ENCODE measurements at regions not wholly inside any gene's neighbourhood (a gene's known extent, or its start where the extent isn't known, plus 50 kb on each side); places are given as distances from the start of the nearest gene placed in this dataset.
"Not testable (repeated sequence)": the region's sequence is repeated elsewhere in the genome, so short reads cannot be mapped to it uniquely, and the experiment has no call there.

DNA sequence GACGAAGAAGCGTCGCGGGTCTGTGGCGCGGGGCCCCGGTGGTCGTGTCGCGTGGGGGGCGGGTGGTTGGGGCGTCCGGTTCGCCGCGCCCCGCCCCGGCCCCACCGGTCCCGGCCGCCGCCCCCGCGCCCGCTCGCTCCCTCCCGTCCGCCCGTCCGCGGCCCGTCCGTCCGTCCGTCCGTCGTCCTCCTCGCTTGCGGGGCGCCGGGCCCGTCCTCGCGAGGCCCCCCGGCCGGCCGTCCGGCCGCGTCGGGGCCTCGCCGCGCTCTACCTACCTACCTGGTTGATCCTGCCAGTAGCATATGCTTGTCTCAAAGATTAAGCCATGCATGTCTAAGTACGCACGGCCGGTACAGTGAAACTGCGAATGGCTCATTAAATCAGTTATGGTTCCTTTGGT, 1533.5 kb upstream of the TPTE start:
- H3K4me3 ChIP-seq (replicated peaks in 1 of 3); H3K27ac ChIP-seq; H3K36me3 ChIP-seq; H3K27me3 ChIP-seq; H3K9me3 ChIP-seq; DNase-seq; H3K4me1 ChIP-seq; intact Hi-C loops (cut with DNase I): not testable (repeated sequence)
- WGBS, 2 donors = 69 to 73% methylated on average over 28 of the region's 58 CpGs

GRCh38 chr21:8988696-8989095, 1532.7 kb upstream of the TPTE start:
- 60 to 72% methylated on average over 9 of the region's 9 CpGs for WGBS, 2 donors
- Histone ChIP-seq H3K36me3 (no peaks in the 10 kb centered on the region), H3K4me1 (no peaks in the 10 kb centered on the region), H3K4me3 (replicated peaks in 1 of 3) (no peak overlapping the region), H3K27ac (no peak overlapping the region), H3K9me3 (no peaks in the 10 kb centered on the region), H3K27me3 (no peaks in the 10 kb centered on the region)
- TF ChIP-seq POLR2A (IDR thresholded peaks at IDR 0.05) (no peak), CTCF (IDR thresholded peaks at IDR 0.05) (no peak)
- DNase-seq = no peak
- intact Hi-C loops (cut with DNase I) = no loop called here

DNA sequence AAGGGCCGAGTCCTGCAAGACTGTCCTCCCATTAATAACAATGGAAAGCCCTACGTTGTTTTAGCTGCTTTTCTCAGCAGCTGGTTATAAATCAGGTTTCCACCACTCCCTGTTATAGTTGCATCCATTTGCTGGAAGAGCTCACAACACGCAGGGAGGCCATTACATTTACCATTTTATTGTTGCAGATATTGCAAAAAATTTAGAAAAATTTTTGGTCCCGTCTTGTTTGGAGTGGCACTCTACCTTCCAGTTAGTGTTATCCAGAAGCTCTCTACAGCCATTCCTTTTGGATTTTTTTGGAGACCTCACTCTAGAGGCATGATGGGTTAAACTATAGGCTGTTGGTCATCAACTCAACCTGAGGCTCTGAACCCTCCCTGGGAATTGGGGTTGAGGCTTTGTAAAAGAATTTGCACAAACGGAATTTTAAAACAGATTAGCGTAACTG, 1532.1 kb upstream of the TPTE start:
- Histone ChIP-seq H3K36me3 (no peaks in the 10 kb centered on the region), H3K4me1 (no peaks in the 10 kb centered on the region), H3K9me3 (no peaks in the 10 kb centered on the region), H3K27ac (no peak overlapping the region), H3K4me3 (replicated peaks in 1 of 3) (no peak overlapping the region), H3K27me3 (no peaks in the 10 kb centered on the region)
- no peak for DNase-seq
- intact Hi-C loops (cut with DNase I) = no loop called here
- TF ChIP-seq CTCF (IDR thresholded peaks at IDR 0.05) (no peak), POLR2A (IDR thresholded peaks at IDR 0.05) (no peak)
- WGBS, 2 donors = 37 to 44% methylated on average over 6 of the region's 6 CpGs

GRCh38 chr21:8989721-8990325, 1531.6 kb upstream of the TPTE start:
- 53 to 60% methylated on average over 16 of the region's 16 CpGs for WGBS, 2 donors
- no peaks in the 10 kb centered on the region for H3K27me3 ChIP-seq

GRCh38 chr21:8990326-8991087, 1530.9 kb upstream of the TPTE start:
- Histone ChIP-seq H3K27me3 (no peaks in the 10 kb centered on the region), H3K9me3 (no peaks in the 10 kb centered on the region), H3K36me3 (no peaks in the 10 kb centered on the region), H3K27ac (no peak overlapping the region), H3K4me3 (replicated peaks in 1 of 3) (no peak overlapping the region), H3K4me1 (no peaks in the 10 kb centered on the region)
- intact Hi-C loops (cut with DNase I) = no loop called here
- TF ChIP-seq CTCF (IDR thresholded peaks at IDR 0.05) (no peak), POLR2A (IDR thresholded peaks at IDR 0.05) (no peak)
- no peak for DNase-seq
- WGBS, 2 donors = 49 to 53% methylated on average over 11 of the region's 11 CpGs

More at GRCh38 chr21:8989721-8990325, 1531.6 kb upstream of the TPTE start:
- H3K4me3 ChIP-seq (replicated peaks in 1 of 3) = no peak overlapping the region
- H3K36me3 ChIP-seq = no peaks in the 10 kb centered on the region
- H3K9me3 ChIP-seq = no peaks in the 10 kb centered on the region
- no peaks in the 10 kb centered on the region for H3K4me1 ChIP-seq
- intact Hi-C loops (cut with DNase I) = no loop called here
- no peak overlapping the region for H3K27ac ChIP-seq
- TF ChIP-seq POLR2A (IDR thresholded peaks at IDR 0.05) = no peak
- TF ChIP-seq CTCF (IDR thresholded peaks at IDR 0.05) = no peak
- no peak for DNase-seq

Data from thyroid gland (tissue), 4 donors.